ENCODE measurements at regions not wholly inside any gene's neighbourhood (a gene's known extent, or its start where the extent isn't known, plus 50 kb on each side); places are given as distances from the start of the nearest gene placed in this dataset.
"Not testable (repeated sequence)": the region's sequence is repeated elsewhere in the genome, so short reads cannot be mapped to it uniquely, and the experiment has no call there.

- H3K9me3 ChIP-seq; intact Hi-C loops (cut with DNase I); DNase-seq; H3K4me3 ChIP-seq; ATAC-seq; H3K36me3 ChIP-seq; H3K27me3 ChIP-seq; H3K4me1 ChIP-seq; H3K27ac ChIP-seq: not testable (repeated sequence)
Measured at GRCh38 chr13:52565324-52565723, 76.9 kb upstream of the HNRNPA1L2 start.

DNA sequence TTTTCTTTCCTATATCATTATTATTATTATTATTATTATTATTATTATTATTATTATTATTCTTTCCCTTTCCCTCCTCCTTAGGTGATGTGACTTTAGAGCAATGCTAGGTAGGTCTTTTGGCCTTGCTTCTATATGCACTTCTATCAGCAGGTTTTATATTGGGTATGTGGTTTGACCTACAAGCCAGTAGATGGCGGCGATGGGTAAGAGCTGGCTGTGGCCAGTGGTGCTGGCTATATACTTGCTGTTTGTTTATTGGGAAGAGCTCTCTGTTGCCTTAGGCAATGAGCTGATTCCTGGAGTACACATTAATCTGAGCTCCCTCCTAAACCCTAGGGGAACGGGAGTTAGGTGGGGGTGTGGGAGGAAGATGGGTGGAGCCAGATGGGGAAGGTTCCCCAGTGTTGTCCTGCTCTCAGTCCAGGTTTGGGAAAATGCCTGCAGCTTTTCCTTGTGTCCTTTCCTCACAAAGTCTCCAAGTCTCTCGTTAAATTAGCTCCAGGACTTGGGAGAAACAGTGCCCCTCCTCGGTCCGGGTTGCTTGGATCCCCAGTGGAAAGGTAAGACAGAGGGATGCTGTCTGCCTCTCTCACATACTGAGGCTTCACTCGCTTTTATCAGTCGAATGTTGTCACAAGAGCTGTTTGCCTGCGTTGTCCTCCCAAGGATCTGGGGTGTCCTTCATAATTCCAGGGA lies 72.2 kb upstream of the HNRNPA1L2 start:
- ATAC-seq (peak; percentile 89), DNase-seq (peak in 3 of 4 donors; percentile 1 to 67 (median 38))
- H3K9me3 ChIP-seq; intact Hi-C loops (cut with DNase I); H3K27ac ChIP-seq; H3K4me3 ChIP-seq; H3K27me3 ChIP-seq; H3K4me1 ChIP-seq; H3K36me3 ChIP-seq: not testable (repeated sequence)
- TF ChIP-seq, protein P1, sequence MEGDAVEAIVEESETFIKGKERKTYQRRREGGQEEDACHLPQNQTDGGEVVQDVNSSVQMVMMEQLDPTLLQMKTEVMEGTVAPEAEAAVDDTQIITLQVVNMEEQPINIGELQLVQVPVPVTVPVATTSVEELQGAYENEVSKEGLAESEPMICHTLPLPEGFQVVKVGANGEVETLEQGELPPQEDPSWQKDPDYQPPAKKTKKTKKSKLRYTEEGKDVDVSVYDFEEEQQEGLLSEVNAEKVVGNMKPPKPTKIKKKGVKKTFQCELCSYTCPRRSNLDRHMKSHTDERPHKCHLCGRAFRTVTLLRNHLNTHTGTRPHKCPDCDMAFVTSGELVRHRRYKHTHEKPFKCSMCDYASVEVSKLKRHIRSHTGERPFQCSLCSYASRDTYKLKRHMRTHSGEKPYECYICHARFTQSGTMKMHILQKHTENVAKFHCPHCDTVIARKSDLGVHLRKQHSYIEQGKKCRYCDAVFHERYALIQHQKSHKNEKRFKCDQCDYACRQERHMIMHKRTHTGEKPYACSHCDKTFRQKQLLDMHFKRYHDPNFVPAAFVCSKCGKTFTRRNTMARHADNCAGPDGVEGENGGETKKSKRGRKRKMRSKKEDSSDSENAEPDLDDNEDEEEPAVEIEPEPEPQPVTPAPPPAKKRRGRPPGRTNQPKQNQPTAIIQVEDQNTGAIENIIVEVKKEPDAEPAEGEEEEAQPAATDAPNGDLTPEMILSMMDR (IDR thresholded peaks at IDR 0.05): peak; percentile 14 to 29

DNA sequence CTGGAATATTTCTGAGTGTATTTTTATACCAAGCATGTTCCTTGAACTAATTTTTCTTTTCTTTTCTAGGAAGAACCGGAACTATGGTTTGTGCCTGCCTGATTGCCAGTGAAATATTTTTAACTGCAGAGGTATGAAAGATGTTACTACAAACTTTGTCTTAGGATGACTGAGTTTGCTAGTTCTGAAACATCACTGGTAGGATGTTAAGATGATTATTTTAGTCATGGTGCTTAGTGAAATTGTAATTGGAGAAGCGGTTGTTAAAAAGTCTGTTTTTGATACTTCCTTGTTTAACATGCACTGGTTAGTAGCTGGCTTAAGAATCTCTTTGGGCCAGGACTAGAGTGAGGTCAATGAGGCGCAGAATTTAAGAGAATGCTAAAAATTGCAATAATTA lies 71.1 kb upstream of the HNRNPA1L2 start:
- H3K27ac ChIP-seq; DNase-seq; H3K9me3 ChIP-seq; H3K27me3 ChIP-seq; H3K4me3 ChIP-seq; H3K4me1 ChIP-seq; ATAC-seq; H3K36me3 ChIP-seq; intact Hi-C loops (cut with DNase I): not testable (repeated sequence)

DNA sequence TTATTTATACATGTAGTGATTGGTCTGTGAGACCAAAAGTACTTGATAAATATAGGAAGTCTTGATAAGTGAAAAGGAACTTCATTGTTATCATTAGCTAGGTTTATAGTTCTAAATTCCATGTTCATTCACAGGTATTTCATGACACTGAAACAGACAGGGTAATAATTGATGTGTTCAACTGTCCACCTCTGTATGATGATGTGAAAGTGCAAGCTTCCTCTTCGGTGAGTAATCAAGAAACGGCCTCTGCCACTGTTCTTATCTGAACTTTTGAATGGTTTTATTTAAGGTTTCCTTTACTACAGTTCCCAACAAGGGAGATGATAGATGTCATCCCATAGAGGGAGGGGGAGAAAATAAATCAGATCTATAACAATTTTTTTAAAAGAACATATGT lies 59.3 kb upstream of the HNRNPA1L2 start:
- intact Hi-C loops (cut with DNase I); H3K27ac ChIP-seq; H3K4me1 ChIP-seq; H3K4me3 ChIP-seq; DNase-seq; H3K36me3 ChIP-seq; ATAC-seq; H3K9me3 ChIP-seq; H3K27me3 ChIP-seq: not testable (repeated sequence)
